GM10248 (cell line): ENCODE measurements at regions not wholly inside any gene's neighbourhood (a gene's known extent, or its start where the extent isn't known, plus 50 kb on each side); places are given as distances from the start of the nearest gene placed in this dataset.

ENCODE experiments used
- CTCF ChIA-PET: fragments of 300-600 bp; sonication (Branson Sonifier 250); formaldehyde crosslinking; extraction: SDS; loops from one replicate; lab custom pipeline; 2021; ENCODE audit warnings: antibody characterized with exemption; lab: Yijun Ruan, JAX
- POLR2A ChIA-PET: fragments of 350-650 bp; sonication (Branson Sonifier 250); formaldehyde crosslinking; extraction: SDS; loops from one replicate; lab custom pipeline; 2020; ENCODE audit warnings: antibody characterized with exemption; lab: Yijun Ruan, JAX
- DNase-seq: peaks from one replicate; pipeline ENCODE4 v3.0.0; 2012; ENCODE audit errors: extremely low spot score
- TF ChIP-seq, protein P1 (sequence below): IDR thresholded peaks from 2 replicates; pipeline ENCODE4 v1.5.1; 2012; ENCODE audit warnings: mild to moderate bottlenecking, low read depth; ENCODE audit errors: extremely low read depth, missing control alignments, control extremely low read depth

GRCh38 chr16:85337910-85338637 is 225.8 kb upstream of the CIBAR2 start:
- ChIA-PET POLR2A (no interaction called here), CTCF (interaction anchor here (0.7 to 1.0 kb wide), 2 partner anchors 10 to 12 kb away, joined by 3 read pairs; no protein-coding TSS in a partner anchor)
- no peak for DNase-seq
- TF ChIP-seq, protein P1, sequence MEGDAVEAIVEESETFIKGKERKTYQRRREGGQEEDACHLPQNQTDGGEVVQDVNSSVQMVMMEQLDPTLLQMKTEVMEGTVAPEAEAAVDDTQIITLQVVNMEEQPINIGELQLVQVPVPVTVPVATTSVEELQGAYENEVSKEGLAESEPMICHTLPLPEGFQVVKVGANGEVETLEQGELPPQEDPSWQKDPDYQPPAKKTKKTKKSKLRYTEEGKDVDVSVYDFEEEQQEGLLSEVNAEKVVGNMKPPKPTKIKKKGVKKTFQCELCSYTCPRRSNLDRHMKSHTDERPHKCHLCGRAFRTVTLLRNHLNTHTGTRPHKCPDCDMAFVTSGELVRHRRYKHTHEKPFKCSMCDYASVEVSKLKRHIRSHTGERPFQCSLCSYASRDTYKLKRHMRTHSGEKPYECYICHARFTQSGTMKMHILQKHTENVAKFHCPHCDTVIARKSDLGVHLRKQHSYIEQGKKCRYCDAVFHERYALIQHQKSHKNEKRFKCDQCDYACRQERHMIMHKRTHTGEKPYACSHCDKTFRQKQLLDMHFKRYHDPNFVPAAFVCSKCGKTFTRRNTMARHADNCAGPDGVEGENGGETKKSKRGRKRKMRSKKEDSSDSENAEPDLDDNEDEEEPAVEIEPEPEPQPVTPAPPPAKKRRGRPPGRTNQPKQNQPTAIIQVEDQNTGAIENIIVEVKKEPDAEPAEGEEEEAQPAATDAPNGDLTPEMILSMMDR, result no peak

- CTCF ChIA-PET, result interaction anchor here (1.0 kb wide), 1 partner anchor 12 kb away, joined by 3 read pairs; no protein-coding TSS in a partner anchor
Observed at GRCh38 chr16:85338638-85338982, 226.3 kb upstream of the CIBAR2 start.

GRCh38 chr16:85338989-85339685 is 226.9 kb upstream of the CIBAR2 start:
- TF ChIP-seq, protein P1, result no peak
- CTCF ChIA-PET, result interaction anchor here (1.0 kb wide), 1 partner anchor 11 kb away, joined by 3 read pairs; no protein-coding TSS in a partner anchor
- POLR2A ChIA-PET, result no interaction called here
- DNase-seq, result no peak

More at GRCh38 chr16:85338638-85338982, 226.3 kb upstream of the CIBAR2 start:
- DNase-seq, result no peak
- TF ChIP-seq, protein P1, result no peak
- POLR2A ChIA-PET, result no interaction called here

GRCh38 chr16:85341972-85342695 is 229.9 kb upstream of the CIBAR2 start:
- no peak for DNase-seq
- TF ChIP-seq, protein P1, result no peak
- ChIA-PET CTCF (interaction anchor here (1.0 to 1.1 kb wide), 4 partner anchors 11 to 227 kb away, joined by 3 read pairs; no protein-coding TSS in a partner anchor), POLR2A (no interaction called here)

DNA sequence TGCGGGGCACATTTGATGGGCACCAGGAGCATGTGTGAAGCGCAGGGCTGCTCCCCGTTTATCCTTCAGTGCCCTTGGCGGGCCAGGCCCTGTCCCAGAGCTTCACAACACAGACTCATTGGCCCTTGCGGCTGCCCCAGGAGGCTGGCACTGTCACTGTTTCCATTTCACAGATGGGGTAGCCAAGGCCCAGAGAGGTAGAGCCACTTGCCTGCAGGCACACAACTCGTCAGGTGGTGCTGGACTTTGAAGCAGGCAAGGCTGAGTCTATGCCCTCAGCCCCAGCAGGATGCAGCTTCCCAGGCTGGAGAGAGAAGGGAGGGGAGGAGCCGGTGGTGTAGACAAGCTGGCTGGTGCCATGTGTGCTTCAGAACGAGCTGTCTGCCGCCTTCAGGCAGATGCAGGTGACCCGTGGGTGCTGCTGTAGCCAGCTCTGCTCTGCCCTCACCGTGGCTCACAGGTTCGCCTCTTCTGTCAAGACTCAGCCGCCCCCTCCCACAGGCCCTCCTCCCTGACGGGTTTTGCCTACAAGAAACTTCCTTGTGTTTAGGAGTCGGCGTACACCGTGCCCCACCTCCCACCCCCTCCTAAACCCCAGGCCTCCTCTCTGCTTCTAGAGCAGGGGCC is 232.3 kb upstream of the CIBAR2 start:
- no peak for DNase-seq
- ChIA-PET CTCF (interaction anchor here (0.8 to 1.9 kb wide), 4 partner anchors 10 to 268 kb away, joined by 3 to 6 read pairs (median 4); partner anchors contain the start of gene GSE1), POLR2A (no interaction called here)
- TF ChIP-seq, protein P1, result no peak

GRCh38 chr16:85345129-85345639 is 232.9 kb upstream of the CIBAR2 start:
- no peak for DNase-seq
- POLR2A ChIA-PET, result no interaction called here
- TF ChIP-seq, protein P1, result no peak
- CTCF ChIA-PET, result interaction anchor here (0.8 to 1.9 kb wide), 4 partner anchors 10 to 268 kb away, joined by 3 to 6 read pairs (median 4); partner anchors contain the start of gene GSE1
